B cell (primary cell): ENCODE measurements at regions not wholly inside any gene's neighbourhood (a gene's known extent, or its start where the extent isn't known, plus 50 kb on each side); places are given as distances from the start of the nearest gene placed in this dataset.

Source experiments
- ATAC-seq: fragments of 200-7000 bp; cut with Tn5 transposase; one replicate; pipeline ENCODE4 v1.10.0; 2021; ENCODE audit warnings: low read depth, mild to moderate bottlenecking, moderate number of reproducible peaks, moderate library complexity
- CTCF ChIA-PET: fragments of 350-600 bp; sonication (Branson Sonifier 250); formaldehyde crosslinking; loops from one replicate; lab custom pipeline; 2021; ENCODE audit warnings: antibody characterized with exemption, inconsistent platforms; lab: Charles Lee
- POLR2A ChIA-PET: fragments of 350-600 bp; sonication (Branson Sonifier 250); formaldehyde crosslinking; loops from one replicate; lab custom pipeline; 2021; ENCODE audit warnings: antibody characterized with exemption; lab: Charles Lee
- DNase-seq: peaks from one replicate; pipeline ENCODE4 v3.0.0; 2013
- H2AFZ ChIP-seq: 2 replicates; pipeline ENCODE4 v1.6.1; 2012; ENCODE audit warnings: mild to moderate bottlenecking, low read depth, low read length; ENCODE audit not compliant: insufficient read depth, poor library complexity, severe bottlenecking
- H3K27ac ChIP-seq, 2 donors: 1 replicate in 1 of 2; 2 replicates in 1 of 2; pipeline ENCODE4 v1.5.1; 2012 to 2013; ENCODE audit warnings: low read length in 2 of 2, mild to moderate bottlenecking in 2 of 2, moderate library complexity in 1 of 2
- H3K27me3 ChIP-seq, 4 experiments: fragments of 200-600 bp in 1 of 4; sonication (generic) in 1 of 4; replicated peaks in 1 of 4; 1 replicate in 2 of 4; 2 replicates in 2 of 4; pipeline versions ENCODE4 v1.6.1 to v1.7.0; 2013 to 2016; ENCODE audit warnings: low read length in 3 of 4, mild to moderate bottlenecking in 2 of 4, mixed read lengths in 1 of 4, moderate library complexity in 1 of 4; ENCODE audit not compliant: insufficient read depth in 4 of 4, control insufficient read depth in 3 of 4; ENCODE audit errors: control extremely low read depth in 1 of 4
- H3K36me3 ChIP-seq, 2 experiments: replicated peaks in 1 of 2; 1 replicate in 1 of 2; 2 replicates in 1 of 2; pipeline versions ENCODE4 v1.6.1 to v1.7.1; 2013; ENCODE audit warnings: low read length in 1 of 2; ENCODE audit not compliant: insufficient read depth in 2 of 2, control insufficient read depth in 1 of 2; ENCODE audit errors: control extremely low read depth in 1 of 2, extremely low read depth in 1 of 2
- H3K4me1 ChIP-seq, 2 donors: fragments of 200-600 bp in 1 of 2; sonication (generic) in 1 of 2; 1 replicate in 1 of 2; 2 replicates in 1 of 2; pipeline versions ENCODE4 v1.5.1 to v1.6.1; 2013 to 2017; ENCODE audit warnings: low read length in 2 of 2; ENCODE audit not compliant: control insufficient read depth in 2 of 2, insufficient read depth in 2 of 2
- H3K4me2 ChIP-seq: replicated peaks from 2 replicates; pipeline ENCODE3; 2012; ENCODE audit warnings: mild to moderate bottlenecking, low read depth, low read length; ENCODE audit not compliant: poor library complexity, severe bottlenecking
- H3K4me3 ChIP-seq, 5 experiments: fragments of 200-600 bp in 1 of 5; sonication (generic) in 1 of 5; 1 replicate in 3 of 5; 2 replicates in 2 of 5; pipeline versions ENCODE4 v1.5.1 to v1.7.0; 2011 to 2016; ENCODE audit warnings: low read length in 4 of 5, mild to moderate bottlenecking in 4 of 5, low read depth in 2 of 5, control low read depth in 1 of 5, moderate library complexity in 1 of 5; ENCODE audit not compliant: insufficient read depth in 1 of 5; ENCODE audit errors: control extremely low read depth in 1 of 5, extremely low read depth in 1 of 5
- H3K79me2 ChIP-seq: fragments of 200-600 bp; sonication (generic); one replicate; pipeline ENCODE4 v1.6.0; 2016; ENCODE audit warnings: low read length; ENCODE audit not compliant: control insufficient read depth, insufficient read depth
- H3K9ac ChIP-seq: fragments of 200-600 bp; sonication (generic); 2 replicates; pipeline ENCODE4 v1.6.1; 2017; ENCODE audit warnings: mild to moderate bottlenecking, low read length, moderate library complexity
- H3K9me3 ChIP-seq, 3 donors: one replicate each; pipeline versions ENCODE4 v1.6.1 to v1.7.1; 2013; ENCODE audit warnings: low read length in 2 of 3; ENCODE audit not compliant: control insufficient read depth in 2 of 3, insufficient read depth in 1 of 3; ENCODE audit errors: control extremely low read depth in 1 of 3
- H4K20me1 ChIP-seq: 2 replicates; pipeline ENCODE4 v1.6.0; 2012; ENCODE audit warnings: mild to moderate bottlenecking, low read length; ENCODE audit not compliant: insufficient read depth, control insufficient read depth, poor library complexity, severe bottlenecking
- H3K27ac Mint-ChIP-seq: one replicate; pipeline ENCODE4 v1.8.0; 2021; ENCODE audit warnings: mixed read lengths
- H3K27me3 Mint-ChIP-seq: one replicate; pipeline ENCODE4 v1.8.0; 2021; ENCODE audit warnings: mixed read lengths
- H3K4me1 Mint-ChIP-seq: one replicate; pipeline ENCODE4 v1.8.0; 2021; ENCODE audit warnings: mixed read lengths
- H3K4me3 Mint-ChIP-seq: one replicate; pipeline ENCODE4 v1.8.0; 2021; ENCODE audit warnings: mixed read lengths
- H3K9me3 Mint-ChIP-seq: one replicate; pipeline ENCODE4 v1.8.0; 2022; ENCODE audit warnings: mixed read lengths; ENCODE audit not compliant: insufficient read depth
- CTCF ChIP-seq: fragments of 200-600 bp; IDR thresholded peaks from one replicate; pipeline ENCODE4 v1.8.0; 2022; ENCODE audit warnings: antibody characterized with exemption, mild to moderate bottlenecking
- EZH2 ChIP-seq: IDR thresholded peaks from 2 replicates; pipeline ENCODE4 v1.6.1; 2012; ENCODE audit warnings: borderline replicate concordance, low read depth, mild to moderate bottlenecking, moderate library complexity, low read length; ENCODE audit not compliant: insufficient read depth, poor library complexity, severe bottlenecking
- WGBS: methylation state at CpG from one replicate; pipeline ENCODE4 v1.1.5; 2013; ENCODE audit warnings: missing lambda C conversion rate; ENCODE audit not compliant: insufficient coverage; 5-methylcytosine and 5-hydroxymethylcytosine counted together
- intact Hi-C: fragments of 100-400 bp; cut with micrococcal nuclease; formaldehyde crosslinking; loops from one replicate; pipeline ENCODE4 v1.10.0; 2022

GRCh38 chr9:23557689-23558088 lies 268.4 kb downstream of the ELAVL2 start:
- no peaks in the 10 kb centered on the region for H4K20me1 ChIP-seq
- ChIA-PET POLR2A (no interaction called here), CTCF (no interaction called here)
- H3K27me3 Mint-ChIP-seq: no peaks in the 10 kb centered on the region
- intact Hi-C loops: no loop called here
- H3K36me3 ChIP-seq: no peaks in the 10 kb centered on the region
- H3K9me3 Mint-ChIP-seq: peaks cover 4% of the 10 kb centered on the region
- peaks cover 0 to 3% (median 2%) of the 10 kb centered on the region in 3 donors for H3K9me3 ChIP-seq
- no peak overlapping the region for H2AFZ ChIP-seq
- TF ChIP-seq EZH2 (no peak), CTCF (no peak)
- no peak overlapping the region for H3K9ac ChIP-seq
- no peak for DNase-seq
- H3K4me3 ChIP-seq: no peak overlapping the region
- no peak overlapping the region for H3K4me2 ChIP-seq
- no peak overlapping the region for H3K4me3 Mint-ChIP-seq
- no peaks in the 10 kb centered on the region for H3K79me2 ChIP-seq
- no peaks in the 10 kb centered on the region for H3K4me1 Mint-ChIP-seq
- ATAC-seq: no peak
- H3K27ac ChIP-seq: no peak overlapping the region
- H3K27ac Mint-ChIP-seq: no peak overlapping the region
- no peaks in the 10 kb centered on the region for H3K27me3 ChIP-seq
- no peaks in the 10 kb centered on the region for H3K4me1 ChIP-seq

GRCh38 chr9:23559522-23559921 lies 266.5 kb downstream of the ELAVL2 start:
- Histone ChIP-seq H3K4me1 (no peaks in the 10 kb centered on the region), H3K27ac (no peak overlapping the region), H3K9ac (no peak overlapping the region), H4K20me1 (no peaks in the 10 kb centered on the region), H3K27me3 (no peaks in the 10 kb centered on the region), H3K4me2 (no peak overlapping the region), H3K79me2 (no peaks in the 10 kb centered on the region), H3K9me3 (peaks cover 0 to 3% (median 2%) of the 10 kb centered on the region in 3 donors), H3K4me3 (no peak overlapping the region), H2AFZ (no peak overlapping the region), H3K36me3 (no peaks in the 10 kb centered on the region)
- peaks cover 5% of the 10 kb centered on the region for H3K9me3 Mint-ChIP-seq
- no peak for TF ChIP-seq CTCF
- TF ChIP-seq EZH2: no peak
- 91% methylated on average over 4 of the region's 4 CpGs for WGBS
- no peaks in the 10 kb centered on the region for H3K27me3 Mint-ChIP-seq
- POLR2A ChIA-PET: no interaction called here
- H3K27ac Mint-ChIP-seq: no peak overlapping the region
- intact Hi-C loops: no loop called here
- ATAC-seq (no peak), DNase-seq (no peak)
- no peaks in the 10 kb centered on the region for H3K4me1 Mint-ChIP-seq
- no peak overlapping the region for H3K4me3 Mint-ChIP-seq
- CTCF ChIA-PET: no interaction called here
